GM18499 (cell line): ENCODE measurements at regions not wholly inside any gene's neighbourhood (a gene's known extent, or its start where the extent isn't known, plus 50 kb on each side); places are given as distances from the start of the nearest gene placed in this dataset.
"Not testable (repeated sequence)": the region's sequence is repeated elsewhere in the genome, so short reads cannot be mapped to it uniquely, and the experiment has no call there.

ENCODE experiments used
- ATAC-seq: cut with Tn5 transposase; IDR thresholded peaks from one replicate; pipeline ENCODE4 v1.9.1; 2021; ENCODE audit warnings: moderate number of reproducible peaks; ENCODE audit not compliant: insufficient read depth, unreplicated experiment

DNA sequence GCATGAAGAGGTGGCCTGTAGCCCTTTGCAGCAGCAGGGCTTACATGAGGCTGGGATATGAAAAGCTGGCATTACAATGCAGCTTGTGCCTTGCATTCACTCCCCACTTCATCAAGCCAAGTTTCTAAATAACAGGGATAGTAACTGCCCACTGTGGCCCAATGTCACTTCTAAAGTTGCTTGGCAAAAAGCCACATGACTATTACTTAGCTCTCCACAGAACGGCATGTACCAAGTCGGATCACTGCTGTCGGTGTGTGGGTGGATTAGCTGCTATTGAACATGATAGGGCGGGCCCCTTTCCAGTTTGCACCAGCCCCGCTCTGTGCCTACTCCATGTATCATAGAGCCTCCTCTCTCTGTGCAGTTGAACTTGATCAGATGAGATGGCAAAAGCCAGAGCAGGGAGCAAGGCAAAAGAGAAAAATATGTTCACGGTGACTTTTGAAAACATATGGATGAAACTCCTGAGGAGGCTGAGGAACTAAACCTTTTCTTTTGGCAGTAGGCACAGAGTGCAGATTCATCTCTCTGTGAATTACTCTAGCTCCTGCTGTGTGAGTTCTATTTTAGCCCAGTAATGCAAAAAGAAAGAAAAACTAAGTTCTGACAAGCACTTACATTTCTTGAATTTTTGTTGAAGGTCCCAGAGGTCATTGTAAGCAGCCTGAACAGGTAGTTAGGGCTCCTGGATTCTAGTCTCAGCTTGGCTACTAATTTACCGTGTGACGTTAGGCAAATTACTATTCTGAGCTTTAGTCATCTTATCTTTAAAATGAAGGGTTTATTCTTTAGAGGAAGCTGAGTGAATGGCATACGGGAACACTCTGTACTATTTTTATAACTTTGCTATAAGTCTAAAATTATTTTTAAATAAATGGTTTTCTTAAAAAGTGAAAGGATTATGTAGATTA lies 125.6 kb upstream of the NBPF9 start:
- ATAC-seq: not testable (repeated sequence)

DNA sequence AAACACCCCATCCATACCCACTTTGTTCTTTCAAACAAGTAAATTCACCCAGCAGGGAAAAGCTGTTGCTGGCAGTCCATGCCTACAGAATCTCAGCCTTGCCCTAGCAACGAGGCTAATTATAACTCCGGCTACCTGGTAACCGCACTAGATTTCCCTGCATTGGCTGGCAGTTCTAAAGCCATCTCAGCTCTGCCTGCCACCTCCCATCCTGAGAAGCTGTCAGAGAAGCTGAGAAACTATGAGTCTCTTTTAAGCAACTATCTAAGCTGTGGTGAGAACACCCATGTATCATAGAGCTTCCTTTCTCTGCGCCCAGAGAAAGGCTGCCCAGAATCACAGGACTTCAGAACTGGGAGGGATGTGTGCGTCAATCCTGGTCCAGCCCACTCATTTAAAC lies 126.5 kb upstream of the NBPF9 start:
- not testable (repeated sequence) for ATAC-seq

DNA sequence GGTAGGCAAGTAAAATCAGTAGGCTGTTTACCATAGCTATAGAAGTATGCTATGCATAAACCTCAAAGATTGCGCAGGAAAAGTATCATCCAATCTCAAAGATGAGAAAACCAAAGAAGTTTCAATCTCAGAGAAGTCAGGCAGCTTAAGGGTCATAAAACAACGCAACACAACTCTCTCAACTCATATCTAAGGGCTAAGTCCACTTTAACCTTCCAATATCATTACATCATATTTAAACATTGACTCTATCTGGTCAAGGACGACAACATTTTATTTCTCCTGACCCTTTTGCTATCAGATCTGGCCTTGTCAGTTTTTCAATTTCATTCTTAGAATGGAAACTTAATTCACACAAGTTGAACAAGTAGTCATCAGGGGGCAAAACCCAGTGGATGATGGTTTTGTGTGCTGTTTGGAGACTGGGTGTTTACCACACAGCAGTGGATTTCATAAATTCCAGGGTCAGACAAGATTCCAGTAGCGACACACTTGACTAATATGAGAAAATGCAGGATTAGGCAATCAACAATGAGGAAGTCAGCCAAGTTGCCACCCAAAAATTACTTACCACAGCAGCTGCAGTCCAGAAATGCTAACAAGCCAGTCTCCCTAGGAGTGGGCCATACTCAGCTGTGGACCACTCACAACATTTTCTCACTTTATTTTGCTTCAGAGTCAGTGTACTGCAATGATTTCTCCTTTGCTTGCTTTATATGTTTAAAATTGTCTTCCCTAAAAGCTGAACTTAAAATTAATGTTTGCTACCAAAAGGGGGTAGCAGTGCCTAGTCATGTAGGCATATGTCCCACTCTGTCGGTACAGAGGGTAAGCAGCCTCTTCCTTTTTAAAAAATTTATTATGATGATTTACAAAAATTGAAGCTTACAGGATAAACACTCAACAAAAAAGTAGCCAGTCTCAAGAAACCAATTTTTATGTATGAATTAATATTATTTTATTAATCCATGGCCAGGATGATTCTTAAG lies 131.9 kb upstream of the NBPF9 start:
- not testable (repeated sequence) for ATAC-seq

DNA sequence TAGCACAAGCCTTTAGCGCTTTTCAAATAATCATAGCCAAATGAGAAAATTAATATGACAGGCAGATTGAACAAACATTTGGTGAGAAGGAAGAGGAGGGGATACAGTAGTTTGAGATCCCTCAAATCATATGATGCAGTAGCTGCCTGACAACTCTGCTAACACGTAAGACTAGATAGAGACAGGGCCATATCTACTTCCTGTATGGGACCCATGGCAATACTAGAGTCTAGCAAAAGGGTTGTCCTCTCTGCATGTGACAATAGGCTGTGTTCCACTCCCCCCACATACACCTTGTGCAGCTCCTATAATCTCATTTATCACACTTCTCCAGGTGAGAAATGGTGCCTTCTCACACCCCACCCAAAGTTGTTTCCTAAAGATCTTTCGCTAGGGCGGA lies 134.2 kb upstream of the NBPF9 start:
- ATAC-seq: not testable (repeated sequence)

DNA sequence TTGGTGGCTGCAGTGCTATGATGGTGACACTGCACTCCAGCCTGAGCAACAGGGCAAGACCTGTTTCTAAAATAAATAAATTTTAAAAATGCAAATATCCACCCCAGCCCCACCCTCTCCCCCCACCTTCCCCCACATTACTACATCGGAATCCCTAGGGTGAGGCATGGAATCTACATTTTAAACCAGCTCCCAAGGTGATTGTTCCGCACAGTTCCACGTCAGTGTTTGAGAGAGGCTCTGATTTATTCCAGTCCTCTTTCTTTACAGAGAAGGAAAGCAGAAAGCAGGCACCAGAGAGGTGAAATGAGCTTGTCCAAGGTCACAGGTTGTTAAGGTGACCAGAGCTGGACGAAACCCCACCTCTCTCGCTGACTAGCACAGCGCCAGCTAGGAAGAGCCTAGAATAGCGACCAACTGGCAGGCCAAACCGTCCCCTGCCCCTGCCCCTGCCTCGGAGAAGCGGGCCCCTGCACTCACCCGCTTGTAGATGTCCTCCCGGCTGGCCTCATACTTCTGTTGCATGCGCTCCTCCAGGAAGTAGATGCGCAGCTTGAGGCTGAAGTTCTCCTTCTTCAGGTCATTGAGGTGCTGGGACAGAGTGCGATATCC lies 136.7 kb upstream of the NBPF9 start:
- ATAC-seq: not testable (repeated sequence)

DNA sequence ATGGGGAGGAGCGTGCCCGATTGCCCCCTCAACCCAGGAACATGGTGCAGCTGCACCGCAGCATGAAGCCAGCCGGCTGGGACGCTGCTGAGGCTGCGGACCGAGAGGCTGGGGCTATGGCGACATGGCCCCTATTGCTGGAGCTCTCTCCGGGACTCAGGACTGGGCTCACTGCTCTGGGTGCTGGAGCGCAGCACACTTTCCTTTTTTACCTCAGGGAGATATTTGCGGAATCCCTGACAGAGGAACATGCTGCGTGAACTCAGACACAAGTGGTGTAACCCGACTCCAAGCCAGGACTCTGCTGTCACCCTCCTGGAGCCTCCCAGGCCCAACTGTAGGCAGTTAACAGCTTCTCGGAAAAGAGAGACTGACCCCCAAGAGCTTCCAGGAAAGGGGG lies 137.2 kb upstream of the NBPF9 start:
- ATAC-seq: not testable (repeated sequence)

DNA sequence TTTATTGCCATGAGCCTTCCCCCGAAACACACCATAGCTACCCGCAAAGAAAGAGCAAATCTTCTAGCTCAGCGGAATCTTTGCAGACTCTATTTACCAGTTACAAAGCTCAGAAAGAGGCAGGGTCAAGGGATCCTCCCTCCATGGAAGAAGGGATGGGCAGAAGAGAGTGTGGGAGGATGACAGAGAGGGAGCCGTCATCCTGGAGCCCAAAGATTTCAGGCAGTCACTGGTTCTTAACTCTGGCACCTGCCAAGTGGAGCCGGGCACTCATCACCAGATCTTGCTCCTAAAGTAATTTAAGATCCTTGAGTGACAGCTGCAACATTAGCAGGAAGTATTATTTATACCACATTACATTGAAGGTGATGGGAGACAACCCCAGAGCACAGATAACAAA lies 137.9 kb upstream of the NBPF9 start:
- not testable (repeated sequence) for ATAC-seq

DNA sequence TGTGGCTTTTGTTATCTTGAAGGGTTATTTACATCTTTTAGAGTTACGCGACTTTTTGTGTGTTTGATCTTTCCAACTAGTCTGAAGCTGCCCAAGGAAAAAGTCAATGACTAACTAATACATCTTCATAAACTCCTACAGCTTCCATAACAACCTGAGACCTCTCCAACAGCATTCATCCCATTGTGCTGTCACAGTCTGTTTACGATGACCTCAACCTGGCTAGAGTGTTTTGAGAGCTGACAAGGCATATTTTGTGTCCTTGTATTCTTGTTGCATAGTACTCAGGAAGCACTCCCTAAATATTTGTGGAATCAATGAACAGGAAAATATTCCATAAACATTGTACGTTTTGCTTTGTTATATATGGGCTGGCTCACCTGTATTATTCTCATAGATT lies 140.2 kb upstream of the NBPF9 start:
- not testable (repeated sequence) for ATAC-seq

DNA sequence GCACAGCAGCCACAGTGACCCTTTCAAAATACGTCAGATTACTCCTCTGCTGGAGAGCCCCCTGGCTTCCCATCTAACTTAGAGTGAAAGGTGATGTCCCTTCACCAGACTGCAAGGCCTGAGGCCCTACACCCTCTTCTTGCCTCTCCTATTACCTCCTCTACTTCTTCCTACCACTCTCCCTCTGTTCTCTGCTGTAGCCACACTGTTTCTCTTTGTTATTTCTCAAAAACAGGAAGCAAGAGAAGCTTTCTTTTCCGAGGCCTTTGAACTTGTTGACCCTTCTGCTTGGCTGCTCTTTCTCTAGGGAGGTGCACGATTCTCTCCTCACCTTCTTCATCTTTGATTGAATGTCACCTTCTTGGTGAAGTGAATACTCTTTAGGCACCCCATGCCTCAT lies 141.3 kb upstream of the NBPF9 start:
- not testable (repeated sequence) for ATAC-seq

DNA sequence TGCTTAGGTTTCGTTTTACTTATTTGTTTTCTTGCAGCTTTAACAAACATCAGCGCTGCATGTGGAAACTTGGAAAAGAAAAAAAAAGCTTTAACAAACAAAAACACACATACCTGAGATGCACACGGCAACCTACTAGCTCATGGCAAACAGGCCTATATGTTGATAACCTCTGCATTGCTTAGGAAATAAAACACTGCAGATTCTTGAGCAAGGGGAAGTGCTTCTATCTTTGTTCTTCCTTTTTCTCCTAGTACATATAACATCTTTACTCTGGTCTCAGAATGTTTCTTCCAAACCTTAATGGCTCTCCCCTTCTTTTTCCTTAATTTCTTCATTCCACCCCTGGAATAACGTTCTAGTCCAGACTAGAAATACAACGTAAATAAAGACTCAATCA lies 142.9 kb upstream of the NBPF9 start:
- ATAC-seq: not testable (repeated sequence)

DNA sequence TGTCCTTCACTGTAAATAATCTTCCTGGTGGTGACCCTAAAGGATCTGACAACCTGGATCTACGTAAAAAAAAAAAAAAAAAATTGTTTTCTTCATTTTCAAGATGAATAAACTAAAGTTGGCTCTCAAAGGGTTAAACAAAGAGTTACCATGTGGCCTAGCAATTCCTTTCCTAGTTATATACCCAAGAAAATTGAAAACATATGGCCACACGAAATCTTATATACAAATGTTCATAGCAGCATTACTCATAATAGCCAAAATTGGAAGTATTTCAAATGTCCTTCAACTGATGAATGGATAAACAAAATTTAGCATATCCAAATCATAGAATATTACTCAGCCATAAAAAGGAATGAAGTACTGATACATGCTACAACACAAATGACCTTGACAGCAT lies 145.3 kb upstream of the NBPF9 start:
- not testable (repeated sequence) for ATAC-seq

DNA sequence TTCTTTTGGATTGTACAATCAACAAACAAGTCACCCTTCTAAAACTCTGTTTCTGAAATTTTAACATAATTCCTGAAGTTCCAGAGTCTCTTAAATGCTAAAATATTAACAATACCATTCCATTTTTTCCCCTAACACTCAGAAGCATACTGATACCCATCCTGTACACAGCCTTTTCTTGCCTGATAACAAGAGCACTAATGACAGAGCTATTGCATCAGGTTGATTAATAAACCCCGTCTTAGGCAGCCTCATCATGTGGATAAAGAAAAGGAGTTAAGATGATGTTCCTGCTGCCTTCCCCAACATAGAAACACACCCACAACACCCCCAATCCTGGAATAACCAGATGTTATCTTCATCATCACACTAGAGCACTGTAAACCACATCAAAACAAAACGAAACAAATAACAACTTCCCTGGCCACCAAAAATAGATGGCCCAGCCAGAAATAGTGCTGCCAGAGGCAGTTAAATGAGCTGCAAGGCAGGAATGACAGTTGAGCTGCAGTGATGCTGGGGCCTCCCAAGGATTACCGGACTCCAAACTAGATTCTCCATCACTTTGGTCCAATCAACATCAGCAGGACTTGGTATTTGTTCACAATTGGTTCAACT lies 146.6 kb upstream of the NBPF9 start:
- ATAC-seq: not testable (repeated sequence)

DNA sequence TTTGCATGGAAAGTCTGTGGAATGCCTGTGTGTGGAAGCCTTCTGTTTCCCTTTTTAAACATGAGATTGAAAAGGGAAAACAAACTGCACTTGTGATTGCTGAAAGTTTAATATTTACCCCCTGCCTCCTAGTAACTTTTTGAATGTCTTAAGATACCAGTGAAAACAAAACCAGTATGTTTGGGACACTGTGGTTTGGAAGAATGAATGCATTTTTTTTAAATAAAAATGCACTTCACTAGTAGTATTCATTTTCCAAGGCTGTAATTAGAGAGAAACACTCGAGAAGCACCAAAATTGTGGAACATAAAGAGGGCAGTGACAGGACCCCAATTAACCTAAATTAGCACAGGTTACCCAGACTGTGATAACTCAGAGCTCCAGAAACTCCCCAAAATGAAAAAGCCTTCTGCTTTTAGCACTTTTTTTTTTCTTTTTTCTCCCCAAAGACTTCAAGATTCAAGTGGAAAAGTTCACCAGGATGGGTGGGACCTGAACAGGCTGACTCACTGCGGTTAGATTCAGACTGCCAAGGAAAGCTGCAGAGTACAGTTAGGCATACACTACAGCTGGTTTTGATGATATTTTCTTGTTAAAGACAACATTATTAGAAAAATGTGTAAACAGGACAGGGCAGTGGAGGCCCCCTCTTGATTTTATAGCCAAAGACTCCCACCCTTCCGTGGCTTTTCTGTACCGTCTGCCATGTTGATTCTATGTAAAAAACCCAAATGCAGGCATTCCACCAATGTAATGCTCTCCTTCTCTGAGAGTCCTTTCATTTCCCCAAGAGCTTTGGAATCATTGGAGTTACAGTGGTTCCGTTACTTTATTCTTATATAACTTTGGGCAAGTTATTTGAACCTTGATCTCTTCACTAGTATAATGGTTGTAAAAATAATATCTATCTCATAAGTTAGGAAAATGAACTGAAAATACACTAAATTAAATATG lies 151.8 kb upstream of the NBPF9 start:
- not testable (repeated sequence) for ATAC-seq

DNA sequence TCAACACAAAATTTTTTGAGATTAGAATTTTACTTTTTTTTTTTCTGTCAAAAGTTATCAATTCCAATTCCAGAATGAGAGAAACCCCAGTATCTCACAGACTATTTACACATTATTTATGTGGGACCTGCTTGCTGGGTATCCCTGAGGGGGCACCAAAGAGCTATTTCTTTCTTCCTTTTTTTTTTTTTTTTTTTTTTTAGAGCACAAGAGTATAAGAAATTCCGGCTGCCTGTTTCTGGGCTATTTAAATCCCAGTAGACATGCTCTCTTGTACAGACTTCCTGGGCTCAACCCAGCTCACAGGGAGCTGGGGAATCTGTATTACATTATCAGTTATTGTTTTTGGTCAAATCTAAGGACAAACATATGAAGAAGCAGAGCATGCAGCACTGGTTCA lies 156.9 kb upstream of the NBPF9 start:
- not testable (repeated sequence) for ATAC-seq

DNA sequence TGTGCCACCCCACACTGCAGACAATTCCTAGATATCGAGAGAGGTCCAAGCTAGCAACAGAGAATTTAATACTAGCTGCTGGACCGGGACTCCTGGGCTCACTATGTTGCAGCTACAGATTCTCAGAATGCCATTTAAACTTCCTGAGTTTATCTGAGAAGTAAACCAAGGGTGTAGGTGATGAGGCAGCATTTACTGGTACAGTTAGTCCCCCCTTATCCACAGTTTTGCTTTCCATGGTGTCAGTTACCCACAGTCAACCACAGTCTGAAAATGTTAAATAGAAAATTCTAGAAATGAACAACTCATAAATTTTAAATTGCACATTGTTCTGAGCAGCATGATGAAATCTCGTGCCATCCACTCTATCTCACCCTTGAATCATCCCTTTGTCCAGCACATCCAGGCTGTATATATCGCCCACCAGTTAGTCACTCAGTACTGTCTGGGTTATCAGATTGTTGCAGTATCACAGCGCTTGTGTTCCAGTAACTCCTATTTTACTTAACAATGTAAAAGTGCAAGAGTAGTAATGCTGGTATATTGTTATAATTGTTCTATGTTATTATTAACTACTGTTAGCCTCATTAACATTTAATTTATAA lies 157.5 kb upstream of the NBPF9 start:
- ATAC-seq: not testable (repeated sequence)

DNA sequence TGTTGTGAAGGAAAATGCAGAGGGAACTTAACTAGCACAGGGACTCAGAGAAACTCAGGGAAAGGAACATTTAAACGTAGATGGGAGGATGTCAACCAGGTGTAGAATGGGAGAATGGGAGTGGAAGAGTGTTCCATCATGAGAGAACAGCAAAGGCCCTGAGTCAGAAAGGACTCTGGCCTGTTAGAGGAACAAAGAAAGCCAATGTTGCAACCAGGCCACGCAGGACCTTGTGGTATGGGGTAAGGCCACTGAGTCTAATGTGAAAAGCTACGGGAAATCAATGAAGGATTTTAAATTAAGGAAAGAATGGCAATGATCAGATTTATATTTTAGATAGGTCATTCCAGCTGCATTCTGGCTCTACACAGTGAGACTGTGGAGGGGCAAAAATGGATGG lies 163.9 kb upstream of the NBPF9 start:
- not testable (repeated sequence) for ATAC-seq

DNA sequence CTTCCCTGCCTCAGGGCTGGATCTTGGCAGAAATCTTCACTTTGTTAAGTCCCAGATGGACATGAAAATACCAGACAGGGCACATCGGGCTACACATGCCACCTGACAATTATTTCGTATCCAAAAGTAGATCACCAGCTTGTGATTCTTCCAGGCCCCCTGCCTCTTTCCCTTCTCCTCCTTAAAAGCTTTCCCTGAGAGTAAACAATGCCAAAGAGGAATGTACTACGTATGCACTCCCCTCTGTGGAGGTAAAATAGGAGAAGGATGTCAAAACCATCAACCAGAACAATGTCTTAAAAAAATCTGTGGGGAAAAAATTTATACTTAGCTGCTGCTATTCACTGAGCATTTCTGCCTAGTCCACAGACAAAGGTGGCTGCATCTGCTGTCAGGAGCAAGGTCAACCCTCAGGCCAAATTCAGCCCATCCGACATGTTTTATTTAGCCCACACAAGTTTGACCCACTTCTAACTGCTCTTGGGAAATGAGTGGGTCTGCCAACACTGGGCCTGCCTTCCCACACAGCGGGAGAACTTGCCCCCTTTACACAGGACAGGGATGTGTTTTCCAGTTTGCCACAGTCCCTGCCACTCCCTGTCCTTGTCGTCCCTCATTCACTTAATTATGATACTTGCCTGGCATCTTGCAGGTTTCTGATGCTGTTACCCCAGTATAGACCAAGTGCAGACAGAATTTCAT lies 165.8 kb upstream of the NBPF9 start:
- not testable (repeated sequence) for ATAC-seq

DNA sequence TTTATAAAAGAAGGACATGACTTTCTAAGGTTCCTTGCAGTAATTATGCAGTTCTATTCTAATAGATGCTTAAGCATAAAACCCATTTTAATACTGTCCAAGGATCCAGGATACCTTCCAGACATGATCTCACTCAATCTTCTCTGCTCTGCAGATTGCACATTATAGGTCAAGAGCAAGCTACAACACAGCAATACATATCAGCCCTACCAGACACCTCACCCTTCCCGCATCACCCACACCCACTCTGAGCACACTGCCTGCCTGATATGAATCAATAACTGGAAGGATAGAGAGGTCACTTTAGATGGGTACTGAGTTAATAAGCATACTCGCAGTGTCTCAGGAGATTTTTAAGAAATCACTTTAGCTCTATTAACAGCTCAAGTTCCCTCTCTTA lies 166.5 kb upstream of the NBPF9 start:
- not testable (repeated sequence) for ATAC-seq
